ENCODE measurements at regions not wholly inside any gene's neighbourhood (a gene's known extent, or its start where the extent isn't known, plus 50 kb on each side); places are given as distances from the start of the nearest gene placed in this dataset.

DNA sequence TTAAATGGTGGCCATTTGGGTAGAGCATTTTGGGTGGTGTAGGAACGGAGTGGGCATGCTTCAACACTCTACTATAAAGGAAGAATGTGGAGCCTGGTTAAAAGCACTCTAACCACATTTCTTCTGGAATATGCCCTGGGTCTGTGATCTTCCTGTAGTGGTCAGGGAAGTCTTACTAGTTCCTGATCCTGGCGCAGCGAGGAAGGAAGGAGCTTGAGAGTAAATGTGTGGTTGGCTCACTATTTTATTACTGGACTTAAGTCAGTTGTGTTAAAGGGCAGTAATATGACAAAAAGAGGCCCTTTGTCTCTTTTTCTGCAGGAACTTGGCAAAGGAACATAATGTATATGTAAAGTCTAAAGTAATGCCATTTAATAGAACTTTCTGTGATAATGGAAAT lies 197.6 kb upstream of the ZPLD1 start:
- peaks cover 29 to 54% of the 10 kb centered on the region in 2 experiments for H3K27me3 ChIP-seq (ENCODE audit: control insufficient read depth in 2 of 2, insufficient read depth in 2 of 2, low read length in 2 of 2)
- dilution Hi-C loops (cut with MboI; ENCODE audit: extremely low pct_ligation_motif_present, low sequenced_read_pairs), result no loop called here

DNA sequence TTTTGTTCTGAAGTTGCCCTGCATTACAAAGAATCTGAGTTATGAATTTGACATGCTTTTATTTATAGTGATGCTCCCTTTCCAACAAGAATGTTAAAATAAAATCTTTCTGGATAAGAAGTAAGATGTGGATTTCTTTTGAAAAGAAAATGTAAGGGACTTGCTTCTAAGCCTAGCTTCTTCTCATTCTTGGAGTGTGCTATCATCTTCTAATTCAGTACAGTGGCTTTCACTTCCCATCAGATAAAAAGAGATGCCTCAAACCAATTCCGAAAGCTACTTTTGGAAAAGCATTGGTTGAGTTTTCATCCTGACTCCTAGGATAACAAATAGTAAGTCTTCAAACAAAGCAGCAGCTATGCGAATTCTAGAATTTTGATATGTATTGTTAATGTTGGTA lies 197.0 kb upstream of the ZPLD1 start:
- H3K4me1 ChIP-seq (ENCODE audit: control insufficient read depth, extremely low read depth, insufficient read depth, low read length), result no peaks in the 10 kb centered on the region
- no peak overlapping the region for H3K4me3 ChIP-seq (replicated peaks in 1 of 3; ENCODE audit: insufficient read depth in 1 of 3, low read depth in 1 of 3, low read length in 3 of 3)
- intact Hi-C loops (cut with micrococcal nuclease) (loop anchor here (10.0 kb wide), 1 partner anchor 437 kb away; no protein-coding TSS in a partner anchor), dilution Hi-C loops (cut with MboI; ENCODE audit: extremely low pct_ligation_motif_present, low sequenced_read_pairs) (no loop called here)
- TF ChIP-seq JUN (IDR thresholded peaks at IDR 0.05; ENCODE audit: borderline replicate concordance, insufficient read depth, insufficient read length, low read depth) (no peak), EZH2 (IDR thresholded peaks at IDR 0.05; ENCODE audit: borderline replicate concordance, low read depth, low read length, severe bottlenecking) (no peak), POLR2A (IDR thresholded peaks at IDR 0.05; ENCODE audit: low read depth, low read length) (no peak), POLR2AphosphoS5 (IDR thresholded peaks at IDR 0.05; ENCODE audit: insufficient read depth, low read depth, low read length) (no peak), MYC (IDR thresholded peaks at IDR 0.05; ENCODE audit: low read depth, low read length) (no peak), FOS (IDR thresholded peaks at IDR 0.05; ENCODE audit: borderline replicate concordance, insufficient read depth, low read length) (no peak)
- H3K36me3 ChIP-seq (ENCODE audit: control insufficient read depth in 2 of 2, extremely low read depth in 1 of 2, insufficient read depth in 2 of 2, low read length in 2 of 2), result no peaks in the 10 kb centered on the region
- H3K9me3 ChIP-seq (replicated peaks; ENCODE audit: control insufficient read depth, insufficient read depth, low read length), result no peaks in the 10 kb centered on the region
- POLR2A ChIA-PET, result no interaction called here
- BruUV-seq (replicated peaks), result no TSS peak
- H3K9me1 ChIP-seq (replicated peaks; ENCODE audit: control insufficient read depth, extremely low read depth, insufficient read depth, low read length), result no peaks in the 10 kb centered on the region
- FAIRE-seq (no peak), DNase-seq (ENCODE audit: low read depth, low spot score) (no peak)
- no peak overlapping the region for H2AFZ ChIP-seq (ENCODE audit: low read depth, low read length)
- CTCF ChIA-PET, result interaction anchor here (0.9 to 3.6 kb wide), 3 partner anchors 9 to 435 kb away, joined by 3 to 25 read pairs (median 5); no protein-coding TSS in a partner anchor
- H3K27ac ChIP-seq (ENCODE audit: insufficient read depth, low read depth, low read length), result no peak overlapping the region
- no peak overlapping the region for H3K4me2 ChIP-seq (ENCODE audit: insufficient read depth, low read length)
- no peaks in the 10 kb centered on the region for H4K20me1 ChIP-seq (replicated peaks; ENCODE audit: control insufficient read depth, extremely low read depth, insufficient read depth, low read length)
- H3K79me2 ChIP-seq (ENCODE audit: control insufficient read depth, insufficient read depth, low read length), result no peaks in the 10 kb centered on the region
- H3K27me3 ChIP-seq (ENCODE audit: control insufficient read depth in 2 of 2, insufficient read depth in 2 of 2, low read length in 2 of 2), result peaks cover 31 to 52% of the 10 kb centered on the region in 2 experiments
- H3K9ac ChIP-seq (replicated peaks; ENCODE audit: extremely low read depth, insufficient read depth, low read length), result no peak overlapping the region

More for the DNA sequence above, 197.6 kb upstream of the ZPLD1 start:
- Histone ChIP-seq H4K20me1 (replicated peaks; ENCODE audit: control insufficient read depth, extremely low read depth, insufficient read depth, low read length) (no peaks in the 10 kb centered on the region), H3K4me3 (replicated peaks in 1 of 3; ENCODE audit: insufficient read depth in 1 of 3, low read depth in 1 of 3, low read length in 3 of 3) (no peak overlapping the region), H3K4me1 (ENCODE audit: control insufficient read depth, extremely low read depth, insufficient read depth, low read length) (no peaks in the 10 kb centered on the region), H3K36me3 (ENCODE audit: control insufficient read depth in 2 of 2, extremely low read depth in 1 of 2, insufficient read depth in 2 of 2, low read length in 2 of 2) (no peaks in the 10 kb centered on the region), H3K9me3 (replicated peaks; ENCODE audit: control insufficient read depth, insufficient read depth, low read length) (no peaks in the 10 kb centered on the region), H3K9me1 (replicated peaks; ENCODE audit: control insufficient read depth, extremely low read depth, insufficient read depth, low read length) (no peaks in the 10 kb centered on the region), H3K27ac (ENCODE audit: insufficient read depth, low read depth, low read length) (no peak overlapping the region), H3K9ac (replicated peaks; ENCODE audit: extremely low read depth, insufficient read depth, low read length) (no peak overlapping the region), H3K79me2 (ENCODE audit: control insufficient read depth, insufficient read depth, low read length) (no peaks in the 10 kb centered on the region), H2AFZ (ENCODE audit: low read depth, low read length) (no peak overlapping the region), H3K4me2 (ENCODE audit: insufficient read depth, low read length) (no peak overlapping the region)
- intact Hi-C loops (cut with micrococcal nuclease), result loop anchor here (10.0 kb wide), 1 partner anchor 438 kb away; no protein-coding TSS in a partner anchor
- FAIRE-seq, result no peak
- TF ChIP-seq POLR2AphosphoS5 (IDR thresholded peaks at IDR 0.05; ENCODE audit: insufficient read depth, low read depth, low read length), result no peak
- TF ChIP-seq, protein P1, sequence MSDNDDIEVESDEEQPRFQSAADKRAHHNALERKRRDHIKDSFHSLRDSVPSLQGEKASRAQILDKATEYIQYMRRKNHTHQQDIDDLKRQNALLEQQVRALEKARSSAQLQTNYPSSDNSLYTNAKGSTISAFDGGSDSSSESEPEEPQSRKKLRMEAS (IDR thresholded peaks at IDR 0.05; ENCODE audit: insufficient read depth, insufficient read length), result no peak
- TF ChIP-seq MYC (IDR thresholded peaks at IDR 0.05; ENCODE audit: low read depth, low read length), result no peak
- TF ChIP-seq GATA2 (IDR thresholded peaks at IDR 0.05; ENCODE audit: insufficient read depth, insufficient read length, low read depth, low read length), result no peak
- TF ChIP-seq FOS (IDR thresholded peaks at IDR 0.05; ENCODE audit: borderline replicate concordance, insufficient read depth, low read length), result no peak
- no peak for TF ChIP-seq JUN (IDR thresholded peaks at IDR 0.05; ENCODE audit: borderline replicate concordance, insufficient read depth, insufficient read length, low read depth)
- no peak for TF ChIP-seq POLR2A (IDR thresholded peaks at IDR 0.05; ENCODE audit: low read depth, low read length)
- no TSS peak for BruUV-seq (replicated peaks)
- POLR2A ChIA-PET, result no interaction called here
- no peak for DNase-seq (ENCODE audit: low read depth, low spot score)
- CTCF ChIA-PET, result interaction anchor here (0.9 to 3.6 kb wide), 3 partner anchors 8 to 435 kb away, joined by 3 to 25 read pairs (median 5); no protein-coding TSS in a partner anchor
